Keratinocyte (primary cell): ENCODE measurements at regions not wholly inside any gene's neighbourhood (a gene's known extent, or its start where the extent isn't known, plus 50 kb on each side); places are given as distances from the start of the nearest gene placed in this dataset.

Experiments used
- DNase-seq: peaks from one replicate; pipeline ENCODE4 v3.0.0-alpha.2; 2011; ENCODE audit warnings: low read depth, missing footprints, low spot score
- FAIRE-seq: peaks from 2 replicates; lab custom pipeline; 2011; peaks lifted over from hg19 to GRCh38; lab: Jason Lieb, UNC
- H2AFZ ChIP-seq: 2 replicates; pipeline ENCODE4 v1.6.0; 2012; ENCODE audit warnings: low read length, control low read depth, inconsistent platforms; ENCODE audit not compliant: control insufficient read depth
- H3K27ac ChIP-seq: 2 replicates; pipeline ENCODE4 v1.5.1; 2011; ENCODE audit warnings: low read length; ENCODE audit not compliant: control insufficient read depth, insufficient read depth
- H3K27me3 ChIP-seq: 3 replicates; pipeline ENCODE4 v1.6.0; 2011; ENCODE audit warnings: low read length; ENCODE audit not compliant: control insufficient read depth, insufficient read depth; ENCODE audit errors: extremely low read depth
- H3K36me3 ChIP-seq, 2 experiments: 2 replicates in 1 of 2; 3 replicates in 1 of 2; pipeline ENCODE4 v1.5.1; 2011; ENCODE audit warnings: low read length in 2 of 2, mild to moderate bottlenecking in 1 of 2; ENCODE audit not compliant: control insufficient read depth in 2 of 2, insufficient read depth in 2 of 2; ENCODE audit errors: extremely low read depth in 1 of 2
- H3K4me1 ChIP-seq: 3 replicates; pipeline ENCODE4 v1.5.1; 2011; ENCODE audit warnings: low read length; ENCODE audit not compliant: control insufficient read depth, insufficient read depth; ENCODE audit errors: extremely low read depth
- H3K4me2 ChIP-seq: 3 replicates; pipeline ENCODE4 v1.6.0; 2011; ENCODE audit warnings: low read depth, low read length; ENCODE audit not compliant: control insufficient read depth, insufficient read depth; ENCODE audit errors: extremely low read depth
- H3K4me3 ChIP-seq, 3 experiments: fragments of 200-600 bp in 1 of 3; sonication (generic) in 1 of 3; 2 replicates in 2 of 3; 3 replicates in 1 of 3; pipeline ENCODE4 v1.5.1; 2011 to 2016; ENCODE audit warnings: low read length in 3 of 3, mild to moderate bottlenecking in 3 of 3, control low read depth in 2 of 3, inconsistent platforms in 1 of 3, low read depth in 1 of 3, mixed read lengths in 1 of 3, mixed run types in 1 of 3, moderate library complexity in 1 of 3; ENCODE audit not compliant: control insufficient read depth in 2 of 3, insufficient read depth in 2 of 3; ENCODE audit errors: extremely low read depth in 1 of 3
- H3K79me2 ChIP-seq: 2 replicates; pipeline ENCODE4 v1.6.0; 2012; ENCODE audit warnings: low read length; ENCODE audit not compliant: control insufficient read depth, insufficient read depth
- H3K9ac ChIP-seq: 3 replicates; pipeline ENCODE4 v1.6.0; 2011; ENCODE audit warnings: low read length; ENCODE audit not compliant: control insufficient read depth, insufficient read depth; ENCODE audit errors: extremely low read depth
- H3K9me1 ChIP-seq: 3 replicates; pipeline ENCODE4 v1.6.0; 2011; ENCODE audit warnings: low read length; ENCODE audit not compliant: control insufficient read depth, insufficient read depth; ENCODE audit errors: extremely low read depth
- H3K9me3 ChIP-seq: 2 replicates; pipeline ENCODE4 v1.5.1; 2012; ENCODE audit warnings: low read depth, low read length; ENCODE audit not compliant: control insufficient read depth
- H4K20me1 ChIP-seq: 3 replicates; pipeline ENCODE4 v1.6.0; 2011; ENCODE audit warnings: low read length; ENCODE audit not compliant: control insufficient read depth, insufficient read depth; ENCODE audit errors: extremely low read depth
- CTCF ChIP-seq, 3 experiments: IDR thresholded peaks in 1 of 3; conservative IDR thresholded peaks in 1 of 3; optimal IDR thresholded peaks in 1 of 3; 2 replicates in 2 of 3; 3 replicates in 1 of 3; pipeline versions ENCODE3 to v1.5.1; 2011; ENCODE audit warnings: low read length in 3 of 3, mild to moderate bottlenecking in 3 of 3, moderate library complexity in 2 of 3, control low read depth in 1 of 3, inconsistent platforms in 1 of 3; ENCODE audit not compliant: insufficient read depth in 2 of 3; ENCODE audit errors: extremely low read depth in 1 of 3
- EZH2 ChIP-seq: IDR thresholded peaks from one replicate; pipeline ENCODE4 v1.6.1; 2012; ENCODE audit warnings: inconsistent platforms, mild to moderate bottlenecking, low read length, moderate library complexity
- dilution Hi-C: fragments of 300-500 bp; cut with MboI; formaldehyde crosslinking; loops from one replicate; pipeline ENCODE4 v1.7.0; 2020; ENCODE audit warnings: low sequenced_read_pairs; ENCODE audit not compliant: extremely low pct_ligation_motif_present

GRCh38 chr5:129362456-129362855 lies 97.6 kb upstream of the ADAMTS19 start:
- FAIRE-seq = no peak
- dilution Hi-C loops = no loop called here

GRCh38 chr5:129363991-129364390 lies 96.1 kb upstream of the ADAMTS19 start:
- Histone ChIP-seq H3K4me1 (peaks cover 16% of the 10 kb centered on the region), H3K9me1 (no peaks in the 10 kb centered on the region), H3K79me2 (no peaks in the 10 kb centered on the region), H2AFZ (no peak overlapping the region), H3K27me3 (no peaks in the 10 kb centered on the region), H3K9ac (no peak overlapping the region), H3K4me3 (no peak overlapping the region), H3K27ac (no peak overlapping the region), H4K20me1 (no peaks in the 10 kb centered on the region), H3K36me3 (no peaks in the 10 kb centered on the region), H3K4me2 (no peak overlapping the region), H3K9me3 (no peaks in the 10 kb centered on the region)
- FAIRE-seq = no peak
- TF ChIP-seq EZH2 (no peak), CTCF (optimal IDR thresholded peaks at IDR 0.05 in 1 of 3, IDR thresholded peaks at IDR 0.05 in 1 of 3, conservative IDR thresholded peaks at IDR 0.05 in 1 of 3; ENCODE audit: extremely low read depth in 1 of 3, insufficient read depth in 2 of 3, low read length in 3 of 3) (no peak)
- dilution Hi-C loops = no loop called here
- no peak for DNase-seq

More at GRCh38 chr5:129362456-129362855, 97.6 kb upstream of the ADAMTS19 start:
- Histone ChIP-seq H4K20me1 (no peaks in the 10 kb centered on the region), H3K9me3 (no peaks in the 10 kb centered on the region), H3K4me1 (peaks cover 16% of the 10 kb centered on the region), H3K4me2 (no peak overlapping the region), H3K36me3 (no peaks in the 10 kb centered on the region), H3K4me3 (no peak overlapping the region), H3K9ac (no peak overlapping the region), H3K27ac (no peak overlapping the region), H2AFZ (no peak overlapping the region), H3K27me3 (no peaks in the 10 kb centered on the region), H3K79me2 (no peaks in the 10 kb centered on the region), H3K9me1 (no peaks in the 10 kb centered on the region)
- no peak for TF ChIP-seq CTCF (optimal IDR thresholded peaks at IDR 0.05 in 1 of 3, IDR thresholded peaks at IDR 0.05 in 1 of 3, conservative IDR thresholded peaks at IDR 0.05 in 1 of 3; ENCODE audit: extremely low read depth in 1 of 3, insufficient read depth in 2 of 3, low read length in 3 of 3)
- no peak for TF ChIP-seq EZH2
- no peak for DNase-seq
